NOMO-1 (cell line): ENCODE measurements at regions not wholly inside any gene's neighbourhood (a gene's known extent, or its start where the extent isn't known, plus 50 kb on each side); places are given as distances from the start of the nearest gene placed in this dataset.

Experiments
- DNase-seq, 2 experiments: peaks; one replicate each; lab custom pipeline; 2025; ENCODE audit not compliant: unreplicated experiment in 2 of 2; lab: John Stamatoyannopoulos, UW

- DNase-seq: no peak
These were observed 82.4 kb upstream of the PDE1C start for GRCh38 chr7:32152576-32152975.

GRCh38 chr7:32150589-32150988, 80.4 kb upstream of the PDE1C start:
- no peak for DNase-seq

- no peak for DNase-seq
These were observed 79.8 kb upstream of the PDE1C start for GRCh38 chr7:32150039-32150438.

- DNase-seq: no peak
These were observed 77.5 kb upstream of the PDE1C start for GRCh38 chr7:32147546-32148268.

GRCh38 chr7:32145911-32146310, 75.7 kb upstream of the PDE1C start:
- DNase-seq: no peak

- no peak for DNase-seq
These were observed 74.5 kb upstream of the PDE1C start for GRCh38 chr7:32144676-32145075.

- no peak for DNase-seq
These were observed 73.1 kb upstream of the PDE1C start for GRCh38 chr7:32143301-32143700.

- DNase-seq: no peak
These were observed 72.4 kb upstream of the PDE1C start for GRCh38 chr7:32142649-32143048.

GRCh38 chr7:32140210-32140939, 70.2 kb upstream of the PDE1C start:
- no peak for DNase-seq

- no peak for DNase-seq
These were observed 66.9 kb upstream of the PDE1C start for GRCh38 chr7:32137059-32137458.

- no peak for DNase-seq
These were observed 60.9 kb upstream of the PDE1C start for GRCh38 chr7:32131091-32131490.

GRCh38 chr7:32126843-32127242, 56.6 kb upstream of the PDE1C start:
- DNase-seq: no peak
